ENCODE measurements at regions not wholly inside any gene's neighbourhood (a gene's known extent, or its start where the extent isn't known, plus 50 kb on each side); places are given as distances from the start of the nearest gene placed in this dataset.

DNA sequence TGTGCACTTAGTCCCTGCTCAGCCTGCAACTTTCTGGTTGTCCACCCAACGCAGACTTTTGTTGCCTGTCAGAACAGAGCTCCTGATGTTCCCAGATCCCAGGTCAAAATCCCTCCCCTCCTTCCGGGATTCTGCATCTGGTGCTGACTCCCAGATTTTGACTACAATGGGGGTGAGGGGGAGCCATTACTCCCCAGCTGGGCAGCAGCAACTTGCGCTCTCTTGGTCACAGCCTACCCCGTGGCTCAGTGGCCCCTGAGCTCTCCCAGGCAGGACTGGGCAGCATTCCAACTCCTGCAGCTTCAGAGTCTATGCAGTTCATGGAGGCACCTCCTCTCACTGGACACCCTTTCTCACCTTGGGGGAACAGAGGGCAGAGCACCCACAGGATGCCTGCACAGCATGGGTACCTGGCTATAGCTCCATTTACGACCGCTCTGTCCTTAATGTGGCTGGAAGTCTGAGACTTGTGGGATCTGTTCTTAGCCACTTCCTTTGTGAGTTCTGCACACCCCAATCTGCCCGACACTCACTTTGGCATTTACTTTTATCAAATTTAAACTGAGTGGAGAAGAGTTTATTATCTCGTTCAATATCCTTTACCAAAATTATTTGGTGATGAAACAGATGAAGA, 545.5 kb upstream of the MGMT start:
- no peak for DNase-seq

DNA sequence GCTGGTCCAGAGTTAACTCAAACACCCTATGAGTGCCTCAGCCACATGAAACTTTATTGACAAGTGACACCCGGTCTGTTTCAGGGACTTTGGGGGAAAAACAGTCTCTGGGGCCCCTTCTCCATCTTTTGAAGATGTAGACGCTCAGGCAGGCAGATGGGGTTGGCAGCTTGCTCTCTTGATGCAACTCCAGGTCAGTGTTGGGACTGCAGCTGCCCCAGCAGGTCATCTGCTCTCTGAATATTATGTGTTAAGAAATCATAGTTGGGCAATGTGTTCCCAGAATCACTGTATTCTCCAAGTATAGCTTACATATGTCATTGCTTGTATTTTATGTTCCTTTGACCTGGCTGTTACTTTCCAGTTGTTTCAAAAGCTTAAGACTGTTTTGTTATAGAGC, 544.9 kb upstream of the MGMT start:
- DNase-seq: no peak

GRCh38 chr10:128922619-128923196, 544.3 kb upstream of the MGMT start:
- DNase-seq: no peak

- DNase-seq: no peak
These were observed 542.1 kb upstream of the MGMT start for GRCh38 chr10:128924918-128925317.

- no peak for DNase-seq
These were observed 540.3 kb upstream of the MGMT start for GRCh38 chr10:128926711-128927110.

GRCh38 chr10:128927497-128928161, 539.4 kb upstream of the MGMT start:
- DNase-seq: no peak

- no peak for DNase-seq
These were observed 538.7 kb upstream of the MGMT start for GRCh38 chr10:128928231-128928836.

- no peak for DNase-seq
These were observed 537.9 kb upstream of the MGMT start for GRCh38 chr10:128929131-128929530.

DNA sequence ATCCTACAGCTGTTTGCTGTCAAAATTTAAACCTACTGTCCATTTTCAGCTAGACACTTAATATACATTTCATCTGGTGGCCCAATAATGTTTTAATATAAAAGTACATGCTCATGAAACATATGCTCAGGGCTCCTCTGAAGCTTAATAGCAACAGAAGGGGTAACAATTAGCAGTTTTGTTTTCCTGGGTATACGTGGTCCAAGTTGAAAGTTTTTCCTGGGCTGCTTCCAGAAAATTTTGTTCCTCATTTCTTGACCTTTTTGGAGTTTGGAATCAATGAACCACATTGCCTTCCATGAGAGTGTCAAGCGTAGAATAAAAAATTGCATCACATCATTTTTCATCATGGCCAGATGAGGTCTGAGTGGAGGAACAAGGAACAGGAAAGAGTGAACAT, 537.3 kb upstream of the MGMT start:
- no peak for DNase-seq

GRCh38 chr10:128930515-128930914, 536.5 kb upstream of the MGMT start:
- no peak for DNase-seq

DNA sequence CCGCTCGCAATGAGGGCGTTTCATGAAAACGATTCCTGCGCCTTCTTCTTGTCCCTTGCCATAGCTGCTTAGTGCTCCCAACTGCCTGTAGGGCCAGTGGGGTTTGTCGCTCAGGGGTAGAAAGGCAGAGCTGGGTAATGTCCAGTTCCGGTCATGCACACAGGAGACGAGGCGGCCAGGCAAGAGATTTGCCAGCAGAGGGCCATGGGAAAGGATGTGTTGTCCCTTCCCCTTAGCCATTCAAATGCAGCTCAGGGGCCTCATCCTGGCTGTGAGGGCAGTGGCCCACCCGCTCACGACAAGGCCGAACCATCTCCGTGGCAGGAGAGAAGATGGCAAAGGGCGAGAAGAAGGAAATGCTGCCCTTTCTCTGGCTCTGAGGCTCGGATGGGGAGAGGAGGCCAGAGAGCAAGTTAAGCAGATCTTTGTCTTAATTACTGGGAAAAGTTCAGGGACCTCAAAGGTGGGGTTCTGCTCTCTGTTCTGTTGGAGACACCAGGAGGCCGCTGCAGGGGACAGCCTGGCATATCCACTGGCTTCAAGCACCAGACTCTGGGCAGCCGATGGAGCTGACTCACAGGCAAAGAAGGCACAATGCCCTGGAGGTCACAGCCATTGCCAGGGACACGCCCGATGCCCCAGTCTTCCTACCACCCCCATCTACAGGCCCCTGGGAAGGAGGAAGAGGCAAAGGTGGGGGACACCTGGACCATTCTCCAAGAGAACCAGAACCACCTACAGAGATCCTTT, 534.8 kb upstream of the MGMT start:
- DNase-seq: no peak

DNA sequence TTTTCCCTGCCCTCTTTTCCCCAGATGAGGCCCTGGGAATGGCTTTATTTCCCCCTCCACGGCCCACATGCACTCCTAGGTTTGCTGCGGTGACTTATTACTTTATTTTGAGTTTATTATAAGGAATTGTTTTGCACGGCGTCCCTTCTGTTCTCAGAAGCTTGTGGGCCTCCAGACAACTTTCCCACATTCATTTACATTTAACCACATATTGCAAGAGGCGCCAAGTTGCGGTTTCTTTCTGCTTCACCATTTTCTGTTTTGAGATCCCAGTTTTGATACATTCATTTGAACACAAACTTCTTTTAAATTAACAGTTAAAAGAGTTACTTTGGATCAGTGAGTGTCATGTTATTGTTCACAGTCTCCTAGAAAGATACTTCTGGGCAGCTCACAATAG, 532.5 kb upstream of the MGMT start:
- DNase-seq: no peak

GRCh38 chr10:128936392-128936791, 530.6 kb upstream of the MGMT start:
- DNase-seq: no peak

- DNase-seq: no peak
These were observed 528.5 kb upstream of the MGMT start for GRCh38 chr10:128938558-128938957.

GRCh38 chr10:128940081-128940480, 527.0 kb upstream of the MGMT start:
- DNase-seq: no peak

DNA sequence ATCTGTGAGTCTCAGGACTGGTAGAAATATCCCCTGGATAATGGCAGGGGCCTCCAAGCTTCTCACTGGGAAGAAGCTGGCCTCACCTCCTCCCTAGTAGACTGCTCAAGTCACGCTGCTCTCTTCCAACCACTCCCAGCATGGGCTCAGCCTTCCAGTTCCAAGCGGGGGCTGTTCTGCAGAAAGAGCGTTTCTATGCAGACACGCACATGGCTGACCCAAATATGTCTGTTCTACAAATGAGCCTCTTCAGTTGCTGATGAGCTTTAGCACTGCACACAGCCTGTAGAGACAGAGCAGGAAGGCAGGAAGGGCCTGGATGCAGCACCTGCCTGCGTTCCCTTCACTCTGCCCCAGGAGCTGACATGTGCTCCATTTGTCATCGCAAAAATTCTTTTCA, 523.9 kb upstream of the MGMT start:
- no peak for DNase-seq

GRCh38 chr10:128945398-128945797, 521.6 kb upstream of the MGMT start:
- DNase-seq: no peak

GRCh38 chr10:128950159-128950915, 516.7 kb upstream of the MGMT start:
- no peak for DNase-seq

- no peak for DNase-seq
These were observed 516.1 kb upstream of the MGMT start for GRCh38 chr10:128950916-128951275.

DNA sequence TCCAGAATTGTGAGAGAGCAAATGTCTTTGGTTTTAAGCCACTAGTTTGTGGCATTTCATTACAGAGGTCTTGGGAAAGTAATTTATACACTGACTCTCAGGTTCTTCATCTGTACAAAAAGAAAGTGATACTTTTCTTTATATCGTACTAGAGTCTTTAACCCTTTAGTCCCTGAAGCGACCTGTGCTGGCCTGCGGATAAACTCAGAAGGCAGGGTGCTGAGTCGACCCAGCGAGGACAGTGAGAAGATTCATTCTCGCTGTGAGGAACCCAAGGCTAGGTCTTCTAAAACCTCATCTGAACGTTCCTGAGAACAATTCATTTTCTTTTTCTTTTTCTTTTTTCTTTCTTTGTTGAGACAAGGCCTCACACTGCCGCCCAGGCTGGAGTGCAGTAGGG, 514.2 kb upstream of the MGMT start:
- DNase-seq: no peak

DNA sequence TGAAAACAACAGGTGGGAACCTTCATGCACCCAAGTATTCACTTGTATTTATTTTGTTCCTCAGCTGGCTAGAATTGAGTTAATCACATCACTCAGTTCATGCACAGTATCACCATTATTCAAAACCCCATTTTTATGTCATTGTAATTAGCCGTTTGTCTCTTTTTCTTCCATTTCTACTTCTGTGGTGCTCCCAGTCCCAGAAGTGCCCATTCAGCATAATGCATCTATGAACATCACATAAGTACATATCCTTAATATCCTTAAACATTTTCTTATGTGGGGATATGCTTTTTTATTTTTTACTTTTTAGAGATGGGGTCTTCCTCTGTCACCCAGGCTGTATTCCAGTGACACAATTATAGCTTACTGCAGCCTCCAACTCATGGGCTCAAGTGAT, 510.9 kb upstream of the MGMT start:
- DNase-seq: no peak

DNA sequence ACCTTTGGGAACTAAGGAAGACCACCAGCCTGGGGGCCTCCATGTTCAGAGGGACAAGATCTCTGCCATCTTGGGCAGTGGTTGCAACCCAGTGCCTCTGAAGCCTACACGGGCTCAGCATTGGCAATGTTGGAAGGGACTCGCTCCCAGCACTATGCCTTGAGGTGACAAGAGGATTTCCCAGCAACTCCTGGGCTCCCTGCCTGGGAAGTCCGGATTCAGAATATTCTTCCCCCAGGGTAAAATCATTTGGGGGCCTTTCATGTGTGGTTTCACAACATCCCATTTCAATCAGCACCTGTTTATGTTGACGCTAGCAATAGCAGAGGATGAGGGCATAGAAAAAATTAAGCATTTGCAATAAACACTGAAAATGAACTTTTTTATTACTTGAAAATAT, 509.8 kb upstream of the MGMT start:
- no peak for DNase-seq

All from DMS53 (cell line).